C4-2B (cell line): ENCODE measurements at regions not wholly inside any gene's neighbourhood (a gene's known extent, or its start where the extent isn't known, plus 50 kb on each side); places are given as distances from the start of the nearest gene placed in this dataset.

ENCODE experiments used
- ZFX ChIP-seq: fragments of 450-650 bp; IDR thresholded peaks from 2 replicates; pipeline ENCODE4 v1.6.1; 2017
- TF ChIP-seq, protein P1 (sequence below): fragments of 450-650 bp; conservative IDR thresholded peaks from 2 replicates; pipeline ENCODE4 v1.5.1; 2017; ENCODE audit warnings: mild to moderate bottlenecking

DNA sequence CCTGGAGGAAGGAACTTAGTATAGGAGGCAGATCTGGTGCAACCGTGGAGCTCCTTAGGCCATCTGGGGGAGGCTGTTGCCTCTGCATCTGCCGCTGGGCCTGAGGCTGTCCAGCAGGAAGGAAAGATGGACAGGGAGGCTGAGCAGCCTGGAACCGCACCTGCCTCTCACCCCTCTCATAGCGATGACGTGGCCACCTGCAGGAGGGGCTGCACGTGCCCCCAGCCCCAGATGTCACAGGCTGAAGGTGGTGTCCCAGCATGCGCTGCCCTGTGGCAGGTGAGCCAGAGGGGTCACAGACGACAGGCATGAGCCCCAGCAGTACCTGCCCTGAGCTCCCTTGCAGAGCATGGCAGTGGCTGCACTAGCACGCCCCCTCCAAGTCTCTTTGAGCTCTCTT is 283.9 kb downstream of the ACTR3B start:
- TF ChIP-seq, protein P1, sequence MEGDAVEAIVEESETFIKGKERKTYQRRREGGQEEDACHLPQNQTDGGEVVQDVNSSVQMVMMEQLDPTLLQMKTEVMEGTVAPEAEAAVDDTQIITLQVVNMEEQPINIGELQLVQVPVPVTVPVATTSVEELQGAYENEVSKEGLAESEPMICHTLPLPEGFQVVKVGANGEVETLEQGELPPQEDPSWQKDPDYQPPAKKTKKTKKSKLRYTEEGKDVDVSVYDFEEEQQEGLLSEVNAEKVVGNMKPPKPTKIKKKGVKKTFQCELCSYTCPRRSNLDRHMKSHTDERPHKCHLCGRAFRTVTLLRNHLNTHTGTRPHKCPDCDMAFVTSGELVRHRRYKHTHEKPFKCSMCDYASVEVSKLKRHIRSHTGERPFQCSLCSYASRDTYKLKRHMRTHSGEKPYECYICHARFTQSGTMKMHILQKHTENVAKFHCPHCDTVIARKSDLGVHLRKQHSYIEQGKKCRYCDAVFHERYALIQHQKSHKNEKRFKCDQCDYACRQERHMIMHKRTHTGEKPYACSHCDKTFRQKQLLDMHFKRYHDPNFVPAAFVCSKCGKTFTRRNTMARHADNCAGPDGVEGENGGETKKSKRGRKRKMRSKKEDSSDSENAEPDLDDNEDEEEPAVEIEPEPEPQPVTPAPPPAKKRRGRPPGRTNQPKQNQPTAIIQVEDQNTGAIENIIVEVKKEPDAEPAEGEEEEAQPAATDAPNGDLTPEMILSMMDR, result no peak
- no peak for TF ChIP-seq ZFX
